ENCODE measurements at regions not wholly inside any gene's neighbourhood (a gene's known extent, or its start where the extent isn't known, plus 50 kb on each side); places are given as distances from the start of the nearest gene placed in this dataset.

DNA sequence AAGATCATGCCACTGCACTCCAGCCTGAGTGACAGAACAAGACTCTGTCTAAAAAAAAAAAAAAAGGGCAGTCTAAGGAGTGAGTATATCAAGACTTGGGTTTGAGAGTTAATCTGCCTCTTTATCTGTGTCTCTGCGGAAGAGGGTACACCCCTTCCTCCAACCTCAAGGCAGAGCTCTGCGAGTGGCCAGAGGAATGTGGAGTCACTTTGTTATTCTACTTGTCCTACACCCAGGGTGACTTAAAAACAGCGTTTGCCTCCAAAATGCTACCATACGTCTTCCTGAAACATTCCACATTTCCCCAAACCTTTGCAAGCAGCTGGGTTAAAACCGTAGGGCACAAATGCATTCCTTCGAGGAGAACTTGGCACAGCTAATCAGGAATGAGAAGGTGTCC, 199.9 kb downstream of the SHOX start:
- intact Hi-C loops (cut with DNase I; ENCODE audit: low total_unique reads) = no loop called here
- 43 to 60% (median 49%) methylated on average over 6 of the region's 6 CpGs for WGBS, 5 donors

DNA sequence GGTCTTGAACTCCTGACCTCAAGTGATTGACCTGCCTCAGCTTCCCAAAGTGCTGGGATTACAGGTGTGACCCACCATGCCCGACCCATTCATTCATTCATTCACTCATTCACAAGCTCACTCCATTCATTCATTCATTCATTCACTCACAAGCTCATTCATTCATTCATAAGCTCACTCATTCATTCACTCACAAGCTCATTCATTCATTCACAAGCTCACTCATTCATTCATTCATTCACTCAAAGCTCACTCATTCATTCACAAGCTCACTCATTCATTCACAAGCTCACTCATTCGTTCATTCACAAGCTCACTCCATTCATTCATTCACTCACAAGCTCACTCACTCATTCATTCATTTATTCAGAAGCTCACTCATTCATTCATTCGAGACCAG, 198.6 kb downstream of the SHOX start:
- no peak overlapping the region for H3K4me3 ChIP-seq
- H3K27ac ChIP-seq = no peak overlapping the region
- intact Hi-C loops (cut with DNase I; ENCODE audit: low total_unique reads) = no loop called here
- no peaks in the 10 kb centered on the region for H3K4me1 ChIP-seq
- H3K9me3 ChIP-seq = peaks cover 0 to 22% (median 3%) of the 10 kb centered on the region in 8 donors
- H3K36me3 ChIP-seq = no peaks in the 10 kb centered on the region
- 78 to 94% (median 82%) methylated on average over 3 of the region's 3 CpGs for WGBS, 5 donors
- DNase-seq = no peak
- TF ChIP-seq, protein P1, sequence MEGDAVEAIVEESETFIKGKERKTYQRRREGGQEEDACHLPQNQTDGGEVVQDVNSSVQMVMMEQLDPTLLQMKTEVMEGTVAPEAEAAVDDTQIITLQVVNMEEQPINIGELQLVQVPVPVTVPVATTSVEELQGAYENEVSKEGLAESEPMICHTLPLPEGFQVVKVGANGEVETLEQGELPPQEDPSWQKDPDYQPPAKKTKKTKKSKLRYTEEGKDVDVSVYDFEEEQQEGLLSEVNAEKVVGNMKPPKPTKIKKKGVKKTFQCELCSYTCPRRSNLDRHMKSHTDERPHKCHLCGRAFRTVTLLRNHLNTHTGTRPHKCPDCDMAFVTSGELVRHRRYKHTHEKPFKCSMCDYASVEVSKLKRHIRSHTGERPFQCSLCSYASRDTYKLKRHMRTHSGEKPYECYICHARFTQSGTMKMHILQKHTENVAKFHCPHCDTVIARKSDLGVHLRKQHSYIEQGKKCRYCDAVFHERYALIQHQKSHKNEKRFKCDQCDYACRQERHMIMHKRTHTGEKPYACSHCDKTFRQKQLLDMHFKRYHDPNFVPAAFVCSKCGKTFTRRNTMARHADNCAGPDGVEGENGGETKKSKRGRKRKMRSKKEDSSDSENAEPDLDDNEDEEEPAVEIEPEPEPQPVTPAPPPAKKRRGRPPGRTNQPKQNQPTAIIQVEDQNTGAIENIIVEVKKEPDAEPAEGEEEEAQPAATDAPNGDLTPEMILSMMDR (IDR thresholded peaks at IDR 0.05 in 8 of 11, conservative IDR thresholded peaks at IDR 0.05 in 3 of 11) = no peak
- TF ChIP-seq POLR2AphosphoS5 (IDR thresholded peaks at IDR 0.05) = no peak
- no peaks in the 10 kb centered on the region for H3K27me3 ChIP-seq (replicated peaks in 1 of 7)

More for the DNA sequence above, 199.9 kb downstream of the SHOX start:
- no peak overlapping the region for H3K4me3 ChIP-seq
- no peaks in the 10 kb centered on the region for H3K4me1 ChIP-seq
- H3K27me3 ChIP-seq (replicated peaks in 1 of 7) = no peaks in the 10 kb centered on the region
- no peak overlapping the region for H3K27ac ChIP-seq
- H3K9me3 ChIP-seq = peaks cover 0 to 32% (median 10%) of the 10 kb centered on the region in 8 donors
- DNase-seq = no peak
- TF ChIP-seq, protein P1 (IDR thresholded peaks at IDR 0.05 in 8 of 11, conservative IDR thresholded peaks at IDR 0.05 in 3 of 11) = no peak
- TF ChIP-seq POLR2AphosphoS5 (IDR thresholded peaks at IDR 0.05) (no peak), POLR2A (IDR thresholded peaks at IDR 0.05) (no peak)
- H3K36me3 ChIP-seq = no peaks in the 10 kb centered on the region

DNA sequence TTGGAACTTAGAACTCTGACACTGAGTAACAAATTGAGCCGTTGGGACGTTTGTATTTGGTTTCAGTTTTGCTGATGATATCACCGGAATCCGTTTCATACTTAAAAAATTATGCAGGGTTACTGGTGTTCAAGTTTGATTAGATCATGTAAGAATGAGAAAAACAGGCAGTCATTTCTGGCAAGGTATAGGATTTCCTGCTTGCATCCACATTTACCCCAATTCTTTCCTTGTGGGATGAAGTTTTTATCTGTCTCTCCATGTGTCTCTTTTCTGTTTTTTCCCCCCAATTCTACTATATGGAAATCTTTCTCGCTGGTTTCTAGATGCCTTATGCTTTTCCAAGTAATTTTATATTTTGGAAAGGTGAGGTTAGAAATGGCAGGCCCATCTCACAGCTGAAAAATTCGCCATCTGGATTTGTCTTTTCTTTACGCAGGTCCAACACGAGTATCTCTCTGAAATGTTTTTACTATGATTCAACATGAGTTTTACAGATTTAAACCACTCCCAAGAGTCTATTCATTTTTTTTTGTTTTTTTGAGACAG, 197.9 kb downstream of the SHOX start:
- DNase-seq = no peak
- H3K4me3 ChIP-seq = no peak overlapping the region

DNA sequence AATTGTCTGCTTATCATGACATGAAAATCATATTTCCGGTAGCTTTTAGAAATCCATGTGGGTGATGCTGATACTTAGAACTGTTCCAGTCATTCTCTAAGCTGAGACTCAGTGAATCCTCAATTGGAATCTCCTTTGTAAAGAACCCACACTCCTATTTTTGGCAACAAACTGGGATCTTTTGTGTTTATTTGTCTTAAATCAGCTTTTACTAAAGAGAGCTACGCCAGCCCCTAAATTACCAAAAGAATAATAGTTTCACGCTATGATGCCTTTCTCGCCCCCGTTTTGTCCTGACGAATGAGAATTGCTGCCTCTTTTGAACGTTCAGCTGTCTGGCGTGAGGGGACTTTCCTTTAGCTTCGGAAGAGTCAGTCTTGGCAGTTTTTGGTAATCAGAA, 195.9 kb downstream of the SHOX start:
- WGBS, 5 donors = 58 to 77% (median 71%) methylated on average over 9 of the region's 9 CpGs
- intact Hi-C loops (cut with DNase I; ENCODE audit: low total_unique reads) = no loop called here
- no peak overlapping the region for H3K27ac ChIP-seq

More for the DNA sequence above, 197.9 kb downstream of the SHOX start:
- WGBS, 5 donors = 76 to 83% (median 77%) methylated on average over 8 of the region's 8 CpGs
- Histone ChIP-seq H3K27ac (no peak overlapping the region), H3K36me3 (no peaks in the 10 kb centered on the region), H3K4me1 (no peaks in the 10 kb centered on the region), H3K9me3 (peaks cover 0 to 17% (median 3%) of the 10 kb centered on the region in 8 donors), H3K27me3 (replicated peaks in 1 of 7) (no peaks in the 10 kb centered on the region)
- intact Hi-C loops (cut with DNase I; ENCODE audit: low total_unique reads) = no loop called here
- no peak for TF ChIP-seq POLR2A (IDR thresholded peaks at IDR 0.05)
- no peak for TF ChIP-seq POLR2AphosphoS5 (IDR thresholded peaks at IDR 0.05)
- TF ChIP-seq, protein P1 (IDR thresholded peaks at IDR 0.05 in 8 of 11, conservative IDR thresholded peaks at IDR 0.05 in 3 of 11) = no peak

More for the DNA sequence above, 195.9 kb downstream of the SHOX start:
- TF ChIP-seq, protein P1 (IDR thresholded peaks at IDR 0.05 in 8 of 11, conservative IDR thresholded peaks at IDR 0.05 in 3 of 11) = no peak
- no peak for TF ChIP-seq POLR2AphosphoS5 (IDR thresholded peaks at IDR 0.05)
- TF ChIP-seq POLR2A (IDR thresholded peaks at IDR 0.05) = no peak
- no peak for DNase-seq
- H3K9me3 ChIP-seq = peaks cover 0 to 15% (median 7%) of the 10 kb centered on the region in 8 donors
- H3K36me3 ChIP-seq = no peaks in the 10 kb centered on the region
- H3K4me3 ChIP-seq = no peak overlapping the region
- no peaks in the 10 kb centered on the region for H3K27me3 ChIP-seq (replicated peaks in 1 of 7)
- no peaks in the 10 kb centered on the region for H3K4me1 ChIP-seq
